ENCODE measurements at regions not wholly inside any gene's neighbourhood (a gene's known extent, or its start where the extent isn't known, plus 50 kb on each side); places are given as distances from the start of the nearest gene placed in this dataset.

GRCh38 chr2:38230756-38231155 is 146.3 kb downstream of the ATL2 start:
- no peak for TF ChIP-seq EZH2phosphoT487 (IDR thresholded peaks at IDR 0.05; ENCODE audit: insufficient read depth, low read depth)
- no peak for TF ChIP-seq EZH2 (IDR thresholded peaks at IDR 0.05; ENCODE audit: insufficient read depth, poor library complexity, severe bottlenecking)
